B cell (primary cell): ENCODE measurements at regions not wholly inside any gene's neighbourhood (a gene's known extent, or its start where the extent isn't known, plus 50 kb on each side); places are given as distances from the start of the nearest gene placed in this dataset.

Experiments
- ATAC-seq: fragments of 200-7000 bp; cut with Tn5 transposase; one replicate; pipeline ENCODE4 v1.10.0; 2021; ENCODE audit warnings: low read depth, mild to moderate bottlenecking, moderate number of reproducible peaks, moderate library complexity
- CTCF ChIA-PET: fragments of 350-600 bp; sonication (Branson Sonifier 250); formaldehyde crosslinking; loops from one replicate; lab custom pipeline; 2021; ENCODE audit warnings: antibody characterized with exemption, inconsistent platforms; lab: Charles Lee
- POLR2A ChIA-PET: fragments of 350-600 bp; sonication (Branson Sonifier 250); formaldehyde crosslinking; loops from one replicate; lab custom pipeline; 2021; ENCODE audit warnings: antibody characterized with exemption; lab: Charles Lee
- DNase-seq: peaks from one replicate; pipeline ENCODE4 v3.0.0; 2013
- H2AFZ ChIP-seq: 2 replicates; pipeline ENCODE4 v1.6.1; 2012; ENCODE audit warnings: mild to moderate bottlenecking, low read depth, low read length; ENCODE audit not compliant: insufficient read depth, poor library complexity, severe bottlenecking
- H3K27ac ChIP-seq, 2 donors: 1 replicate in 1 of 2; 2 replicates in 1 of 2; pipeline ENCODE4 v1.5.1; 2012 to 2013; ENCODE audit warnings: low read length in 2 of 2, mild to moderate bottlenecking in 2 of 2, moderate library complexity in 1 of 2
- H3K27me3 ChIP-seq, 4 experiments: fragments of 200-600 bp in 1 of 4; sonication (generic) in 1 of 4; replicated peaks in 1 of 4; 1 replicate in 2 of 4; 2 replicates in 2 of 4; pipeline versions ENCODE4 v1.6.1 to v1.7.0; 2013 to 2016; ENCODE audit warnings: low read length in 3 of 4, mild to moderate bottlenecking in 2 of 4, mixed read lengths in 1 of 4, moderate library complexity in 1 of 4; ENCODE audit not compliant: insufficient read depth in 4 of 4, control insufficient read depth in 3 of 4; ENCODE audit errors: control extremely low read depth in 1 of 4
- H3K36me3 ChIP-seq, 2 experiments: replicated peaks in 1 of 2; 1 replicate in 1 of 2; 2 replicates in 1 of 2; pipeline versions ENCODE4 v1.6.1 to v1.7.1; 2013; ENCODE audit warnings: low read length in 1 of 2; ENCODE audit not compliant: insufficient read depth in 2 of 2, control insufficient read depth in 1 of 2; ENCODE audit errors: control extremely low read depth in 1 of 2, extremely low read depth in 1 of 2
- H3K4me1 ChIP-seq, 2 donors: fragments of 200-600 bp in 1 of 2; sonication (generic) in 1 of 2; 1 replicate in 1 of 2; 2 replicates in 1 of 2; pipeline versions ENCODE4 v1.5.1 to v1.6.1; 2013 to 2017; ENCODE audit warnings: low read length in 2 of 2; ENCODE audit not compliant: control insufficient read depth in 2 of 2, insufficient read depth in 2 of 2
- H3K4me2 ChIP-seq: replicated peaks from 2 replicates; pipeline ENCODE3; 2012; ENCODE audit warnings: mild to moderate bottlenecking, low read depth, low read length; ENCODE audit not compliant: poor library complexity, severe bottlenecking
- H3K4me3 ChIP-seq, 5 experiments: fragments of 200-600 bp in 1 of 5; sonication (generic) in 1 of 5; 1 replicate in 3 of 5; 2 replicates in 2 of 5; pipeline versions ENCODE4 v1.5.1 to v1.7.0; 2011 to 2016; ENCODE audit warnings: low read length in 4 of 5, mild to moderate bottlenecking in 4 of 5, low read depth in 2 of 5, control low read depth in 1 of 5, moderate library complexity in 1 of 5; ENCODE audit not compliant: insufficient read depth in 1 of 5; ENCODE audit errors: control extremely low read depth in 1 of 5, extremely low read depth in 1 of 5
- H3K79me2 ChIP-seq: fragments of 200-600 bp; sonication (generic); one replicate; pipeline ENCODE4 v1.6.0; 2016; ENCODE audit warnings: low read length; ENCODE audit not compliant: control insufficient read depth, insufficient read depth
- H3K9ac ChIP-seq: fragments of 200-600 bp; sonication (generic); 2 replicates; pipeline ENCODE4 v1.6.1; 2017; ENCODE audit warnings: mild to moderate bottlenecking, low read length, moderate library complexity
- H3K9me3 ChIP-seq, 3 donors: one replicate each; pipeline versions ENCODE4 v1.6.1 to v1.7.1; 2013; ENCODE audit warnings: low read length in 2 of 3; ENCODE audit not compliant: control insufficient read depth in 2 of 3, insufficient read depth in 1 of 3; ENCODE audit errors: control extremely low read depth in 1 of 3
- H4K20me1 ChIP-seq: 2 replicates; pipeline ENCODE4 v1.6.0; 2012; ENCODE audit warnings: mild to moderate bottlenecking, low read length; ENCODE audit not compliant: insufficient read depth, control insufficient read depth, poor library complexity, severe bottlenecking
- H3K27ac Mint-ChIP-seq: one replicate; pipeline ENCODE4 v1.8.0; 2021; ENCODE audit warnings: mixed read lengths
- H3K27me3 Mint-ChIP-seq: one replicate; pipeline ENCODE4 v1.8.0; 2021; ENCODE audit warnings: mixed read lengths
- H3K4me1 Mint-ChIP-seq: one replicate; pipeline ENCODE4 v1.8.0; 2021; ENCODE audit warnings: mixed read lengths
- H3K4me3 Mint-ChIP-seq: one replicate; pipeline ENCODE4 v1.8.0; 2021; ENCODE audit warnings: mixed read lengths
- H3K9me3 Mint-ChIP-seq: one replicate; pipeline ENCODE4 v1.8.0; 2022; ENCODE audit warnings: mixed read lengths; ENCODE audit not compliant: insufficient read depth
- EZH2 ChIP-seq: IDR thresholded peaks from 2 replicates; pipeline ENCODE4 v1.6.1; 2012; ENCODE audit warnings: borderline replicate concordance, low read depth, mild to moderate bottlenecking, moderate library complexity, low read length; ENCODE audit not compliant: insufficient read depth, poor library complexity, severe bottlenecking
- WGBS: methylation state at CpG from one replicate; pipeline ENCODE4 v1.1.5; 2013; ENCODE audit warnings: missing lambda C conversion rate; ENCODE audit not compliant: insufficient coverage; 5-methylcytosine and 5-hydroxymethylcytosine counted together
- intact Hi-C: fragments of 100-400 bp; cut with micrococcal nuclease; formaldehyde crosslinking; loops from one replicate; pipeline ENCODE4 v1.10.0; 2022
- TF ChIP-seq, protein P1 (sequence below): fragments of 200-600 bp; IDR thresholded peaks from one replicate; pipeline ENCODE4 v1.8.0; 2022; ENCODE audit warnings: antibody characterized with exemption, mild to moderate bottlenecking

DNA sequence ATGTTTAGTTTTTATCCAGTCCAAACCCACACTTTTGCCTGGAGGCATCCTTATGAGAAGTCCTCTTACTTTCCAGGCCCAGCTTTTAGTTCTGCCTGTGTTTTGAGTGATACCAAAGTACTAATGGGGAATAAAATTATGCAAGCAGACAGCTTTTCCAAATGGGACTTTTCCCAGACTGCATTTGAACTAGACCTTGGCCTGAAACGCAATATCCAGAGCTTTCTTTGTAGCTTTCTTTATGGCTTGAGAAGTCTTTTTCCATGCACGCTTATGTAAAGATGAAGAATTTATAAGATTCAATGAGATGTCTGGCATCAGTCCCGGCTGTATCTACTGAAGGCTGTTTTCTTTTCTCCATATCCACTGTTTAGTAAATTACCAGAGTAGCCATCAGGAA is 236.6 kb upstream of the RAB4A start:
- H3K4me3 Mint-ChIP-seq = peak overlapping the region; percentile 80
- H3K79me2 ChIP-seq = no peaks in the 10 kb centered on the region

DNA sequence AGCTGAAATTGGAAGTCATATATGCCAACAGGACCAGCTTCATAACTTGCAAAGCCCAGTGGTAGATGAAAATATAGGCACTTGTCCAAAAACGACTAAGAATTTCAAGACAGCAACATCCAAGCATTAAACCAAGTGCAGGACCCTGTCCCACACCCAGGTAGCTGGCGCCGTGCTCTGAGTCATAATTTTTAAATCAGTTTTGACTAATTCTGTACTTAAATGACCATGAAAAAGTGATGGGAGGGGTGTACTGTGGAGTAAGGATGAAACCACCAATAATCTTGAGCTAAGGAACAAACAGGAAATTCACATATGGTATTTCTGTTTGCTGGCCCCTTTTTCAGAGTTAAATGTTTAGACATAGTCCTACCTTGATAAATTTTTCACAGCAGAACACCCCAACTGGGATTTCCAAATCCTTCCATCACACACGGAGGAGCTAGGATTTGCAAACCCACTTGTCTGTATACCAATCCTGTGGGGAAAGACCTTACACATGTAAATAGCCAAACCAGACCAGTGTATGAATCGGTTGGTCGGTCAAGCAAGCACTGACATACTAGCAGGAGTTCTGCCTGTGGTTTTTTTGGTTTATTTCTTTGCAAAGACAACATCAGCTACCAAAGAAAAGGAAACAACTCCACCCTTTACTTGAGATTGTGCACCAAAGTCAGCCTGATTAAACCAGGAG is 235.7 kb upstream of the RAB4A start:
- CTCF ChIA-PET = no interaction called here
- Histone ChIP-seq H3K4me1 (peaks cover 23% of the 10 kb centered on the region in 2 donors), H3K4me3 (peak overlapping the region in 2 of 5 experiments; percentile 11 to 20), H3K9me3 (peaks cover 0 to 1% (median 0%) of the 10 kb centered on the region in 3 donors), H3K36me3 (no peaks in the 10 kb centered on the region), H3K27ac (no peak overlapping the region), H3K79me2 (no peaks in the 10 kb centered on the region), H3K27me3 (peaks cover 0 to 17% (median 6%) of the 10 kb centered on the region in 4 experiments), H3K4me2 (peak overlapping the region; percentile 56), H3K9ac (peak overlapping the region; percentile 17), H2AFZ (no peak overlapping the region), H4K20me1 (no peaks in the 10 kb centered on the region)
- intact Hi-C loops = no loop called here
- DNase-seq (peak; percentile 66), ATAC-seq (peak; percentile 88)
- Mint-ChIP-seq H3K27me3 (peaks cover 52% of the 10 kb centered on the region), H3K9me3 (peaks cover 2% of the 10 kb centered on the region), H3K27ac (peak overlapping the region; percentile 23), H3K4me3 (peak overlapping the region; percentile 80), H3K4me1 (peaks cover 35% of the 10 kb centered on the region)
- 0% methylated on average over 1 of the region's 6 CpGs for WGBS
- TF ChIP-seq EZH2 = no peak
- TF ChIP-seq, protein P1, sequence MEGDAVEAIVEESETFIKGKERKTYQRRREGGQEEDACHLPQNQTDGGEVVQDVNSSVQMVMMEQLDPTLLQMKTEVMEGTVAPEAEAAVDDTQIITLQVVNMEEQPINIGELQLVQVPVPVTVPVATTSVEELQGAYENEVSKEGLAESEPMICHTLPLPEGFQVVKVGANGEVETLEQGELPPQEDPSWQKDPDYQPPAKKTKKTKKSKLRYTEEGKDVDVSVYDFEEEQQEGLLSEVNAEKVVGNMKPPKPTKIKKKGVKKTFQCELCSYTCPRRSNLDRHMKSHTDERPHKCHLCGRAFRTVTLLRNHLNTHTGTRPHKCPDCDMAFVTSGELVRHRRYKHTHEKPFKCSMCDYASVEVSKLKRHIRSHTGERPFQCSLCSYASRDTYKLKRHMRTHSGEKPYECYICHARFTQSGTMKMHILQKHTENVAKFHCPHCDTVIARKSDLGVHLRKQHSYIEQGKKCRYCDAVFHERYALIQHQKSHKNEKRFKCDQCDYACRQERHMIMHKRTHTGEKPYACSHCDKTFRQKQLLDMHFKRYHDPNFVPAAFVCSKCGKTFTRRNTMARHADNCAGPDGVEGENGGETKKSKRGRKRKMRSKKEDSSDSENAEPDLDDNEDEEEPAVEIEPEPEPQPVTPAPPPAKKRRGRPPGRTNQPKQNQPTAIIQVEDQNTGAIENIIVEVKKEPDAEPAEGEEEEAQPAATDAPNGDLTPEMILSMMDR = no peak
- POLR2A ChIA-PET = no interaction called here

More for the DNA sequence above, 236.6 kb upstream of the RAB4A start:
- Histone ChIP-seq H2AFZ (no peak overlapping the region), H3K27ac (no peak overlapping the region), H3K4me2 (no peak overlapping the region), H3K4me1 (peaks cover 23% of the 10 kb centered on the region in 2 donors), H3K4me3 (no peak overlapping the region), H3K9ac (no peak overlapping the region), H3K36me3 (no peaks in the 10 kb centered on the region), H3K27me3 (peaks cover 0 to 15% (median 6%) of the 10 kb centered on the region in 4 experiments), H4K20me1 (no peaks in the 10 kb centered on the region), H3K9me3 (no peaks in the 10 kb centered on the region)
- CTCF ChIA-PET = no interaction called here
- no peak for ATAC-seq
- POLR2A ChIA-PET = no interaction called here
- no peak overlapping the region for H3K27ac Mint-ChIP-seq
- no peaks in the 10 kb centered on the region for H3K9me3 Mint-ChIP-seq
- H3K27me3 Mint-ChIP-seq = peaks cover 45% of the 10 kb centered on the region
- peaks cover 35% of the 10 kb centered on the region for H3K4me1 Mint-ChIP-seq
- DNase-seq = no peak
- 100% methylated on average over 1 of the region's 3 CpGs for WGBS
- TF ChIP-seq, protein P1 = no peak
- TF ChIP-seq EZH2 = no peak
- intact Hi-C loops = no loop called here
